Activated CD8-positive, alpha-beta T cell treated with anti-CD3 and anti-CD28 coated beads for 36 hours (primary cell): ENCODE measurements at regions not wholly inside any gene's neighbourhood (a gene's known extent, or its start where the extent isn't known, plus 50 kb on each side); places are given as distances from the start of the nearest gene placed in this dataset.

Experiments used
- ATAC-seq: fragments of 200-7000 bp; cut with Tn5 transposase; one replicate; pipeline ENCODE4 v1.10.0; 2021; ENCODE audit warnings: mild to moderate bottlenecking, moderate library complexity
- CTCF ChIA-PET: fragments of 350-600 bp; sonication (Branson Sonifier 250); formaldehyde crosslinking; loops from one replicate; lab custom pipeline; 2021; ENCODE audit warnings: antibody characterized with exemption; lab: Charles Lee
- POLR2A ChIA-PET: fragments of 350-600 bp; sonication (Branson Sonifier 250); formaldehyde crosslinking; loops from one replicate; lab custom pipeline; 2021; ENCODE audit warnings: antibody characterized with exemption; lab: Charles Lee
- DNase-seq: peaks from one replicate; pipeline ENCODE4 v3.0.0-alpha.2; 2020
- H3K27ac Mint-ChIP-seq: one replicate; pipeline ENCODE4 v1.8.0; 2021; ENCODE audit warnings: mild to moderate bottlenecking, mixed read lengths
- H3K27me3 Mint-ChIP-seq: one replicate; pipeline ENCODE4 v1.8.0; 2021; ENCODE audit warnings: mixed read lengths
- H3K36me3 Mint-ChIP-seq: one replicate; pipeline ENCODE4 v1.8.0; 2021; ENCODE audit warnings: low read depth, mixed read lengths
- H3K4me1 Mint-ChIP-seq: one replicate; pipeline ENCODE4 v1.8.0; 2021; ENCODE audit warnings: low read depth, mixed read lengths
- H3K4me3 Mint-ChIP-seq: one replicate; pipeline ENCODE4 v1.8.0; 2021; ENCODE audit warnings: mild to moderate bottlenecking, moderate library complexity, mixed read lengths
- H3K9me3 Mint-ChIP-seq: one replicate; pipeline ENCODE4 v1.8.0; 2021; ENCODE audit warnings: mixed read lengths
- CTCF ChIP-seq: fragments of 200-600 bp; IDR thresholded peaks from one replicate; pipeline ENCODE4 v1.8.0; 2022; ENCODE audit warnings: antibody characterized with exemption, mild to moderate bottlenecking
- intact Hi-C: fragments of 100-400 bp; cut with micrococcal nuclease; formaldehyde crosslinking; loops from one replicate; pipeline ENCODE4 v1.10.0; 2022

DNA sequence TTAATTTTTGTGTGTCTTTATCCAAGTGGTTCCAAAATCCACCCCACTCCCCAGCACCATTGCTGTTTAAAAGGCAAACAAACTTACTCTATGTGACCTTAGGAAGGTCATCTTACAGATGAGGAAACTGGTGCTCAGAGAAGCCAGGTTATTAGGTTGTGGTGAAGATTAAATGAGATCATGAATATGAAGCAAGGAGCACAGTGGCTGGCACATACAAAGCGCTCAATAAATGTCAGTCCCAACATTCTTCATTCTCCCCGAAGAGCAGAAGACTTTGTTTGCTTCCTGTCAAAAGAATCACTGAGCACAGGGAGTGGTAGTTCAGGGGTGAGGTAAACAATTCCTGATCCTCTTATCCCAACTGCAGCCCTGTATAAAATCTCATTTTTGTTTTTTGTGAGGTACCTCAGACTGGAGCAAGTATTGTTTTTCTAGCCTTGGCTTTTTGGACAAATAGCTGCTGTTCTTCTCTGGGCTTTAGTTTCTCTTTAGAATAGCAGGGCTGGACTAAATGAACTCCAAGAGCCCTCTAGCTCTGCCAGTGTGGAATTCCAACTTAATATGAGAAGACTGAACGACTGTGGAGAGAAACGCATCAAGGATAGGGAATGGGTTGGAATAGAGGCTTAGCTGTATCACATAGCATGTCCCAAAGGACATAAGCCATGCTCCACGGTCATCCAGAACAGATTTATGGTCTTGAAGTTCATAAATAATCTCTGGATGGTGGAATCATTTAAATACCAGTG lies 455.3 kb upstream of the USP24 start:
- DNase-seq = no peak
- no peaks in the 10 kb centered on the region for H3K4me1 Mint-ChIP-seq
- POLR2A ChIA-PET = no interaction called here
- no peak for TF ChIP-seq CTCF
- H3K36me3 Mint-ChIP-seq = no peaks in the 10 kb centered on the region
- intact Hi-C loops = no loop called here
- CTCF ChIA-PET = no interaction called here
- no peak for ATAC-seq
- peaks cover 2% of the 10 kb centered on the region for H3K27me3 Mint-ChIP-seq
- no peaks in the 10 kb centered on the region for H3K9me3 Mint-ChIP-seq
- no peak overlapping the region for H3K27ac Mint-ChIP-seq
- H3K4me3 Mint-ChIP-seq = no peak overlapping the region

GRCh38 chr1:55669293-55669692 lies 454.1 kb upstream of the USP24 start:
- H3K27me3 Mint-ChIP-seq = peaks cover 2% of the 10 kb centered on the region
- no peak for TF ChIP-seq CTCF
- intact Hi-C loops = no loop called here
- no peaks in the 10 kb centered on the region for H3K4me1 Mint-ChIP-seq
- CTCF ChIA-PET = interaction anchor here (1.0 kb wide), 1 partner anchor 9 kb away, joined by 3 read pairs; no protein-coding TSS in a partner anchor
- H3K9me3 Mint-ChIP-seq = no peaks in the 10 kb centered on the region
- DNase-seq = no peak
- H3K4me3 Mint-ChIP-seq = no peak overlapping the region
- H3K36me3 Mint-ChIP-seq = no peaks in the 10 kb centered on the region
- ATAC-seq = no peak
- POLR2A ChIA-PET = no interaction called here
- no peak overlapping the region for H3K27ac Mint-ChIP-seq

- Mint-ChIP-seq H3K36me3 (no peaks in the 10 kb centered on the region), H3K4me3 (no peak overlapping the region), H3K27me3 (peaks cover 1% of the 10 kb centered on the region), H3K4me1 (no peaks in the 10 kb centered on the region), H3K9me3 (no peaks in the 10 kb centered on the region), H3K27ac (no peak overlapping the region)
- ChIA-PET CTCF (no interaction called here), POLR2A (no interaction called here)
- TF ChIP-seq CTCF = no peak
- intact Hi-C loops = no loop called here
- ATAC-seq (no peak), DNase-seq (no peak)
Measured at GRCh38 chr1:55662875-55663274, 447.7 kb upstream of the USP24 start.

DNA sequence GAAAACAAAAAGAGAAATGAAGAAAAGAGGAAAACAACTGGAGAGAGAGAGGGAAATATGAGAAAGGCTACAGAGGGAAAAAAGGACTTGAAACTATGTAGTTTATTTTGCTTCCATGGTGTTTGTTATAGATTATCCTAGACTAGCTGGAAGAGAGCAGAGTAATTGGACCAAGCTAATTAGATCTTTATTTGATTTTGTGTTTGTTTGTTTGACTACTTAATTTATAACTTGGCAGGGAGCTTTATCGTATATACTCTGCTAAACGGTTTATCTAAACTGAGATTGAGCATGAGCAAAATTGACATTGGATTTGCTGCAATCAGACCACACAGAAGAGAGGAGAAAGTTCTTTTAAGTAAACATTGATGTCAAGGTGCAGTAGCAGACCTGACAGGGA lies 443.8 kb upstream of the USP24 start:
- Mint-ChIP-seq H3K27me3 (peaks cover 7% of the 10 kb centered on the region), H3K36me3 (no peaks in the 10 kb centered on the region), H3K4me3 (no peak overlapping the region), H3K9me3 (no peaks in the 10 kb centered on the region), H3K4me1 (no peaks in the 10 kb centered on the region), H3K27ac (no peak overlapping the region)
- POLR2A ChIA-PET = no interaction called here
- CTCF ChIA-PET = no interaction called here
- intact Hi-C loops = no loop called here
- ATAC-seq (no peak), DNase-seq (no peak)
- no peak for TF ChIP-seq CTCF

- no peaks in the 10 kb centered on the region for H3K4me1 Mint-ChIP-seq
- CTCF ChIA-PET = no interaction called here
- no peak for DNase-seq
- H3K4me3 Mint-ChIP-seq = no peak overlapping the region
- no peak for TF ChIP-seq CTCF
- no peak overlapping the region for H3K27ac Mint-ChIP-seq
- H3K9me3 Mint-ChIP-seq = no peaks in the 10 kb centered on the region
- POLR2A ChIA-PET = no interaction called here
- intact Hi-C loops = no loop called here
- H3K27me3 Mint-ChIP-seq = peaks cover 7% of the 10 kb centered on the region
- H3K36me3 Mint-ChIP-seq = no peaks in the 10 kb centered on the region
- ATAC-seq = no peak
Measured at GRCh38 chr1:55654750-55655149, 439.6 kb upstream of the USP24 start.
